ENCODE measurements at regions not wholly inside any gene's neighbourhood (a gene's known extent, or its start where the extent isn't known, plus 50 kb on each side); places are given as distances from the start of the nearest gene placed in this dataset.

GRCh38 chr11:122028036-122028435 lies 88.0 kb downstream of the BLID start:
- no peak for DNase-seq (ENCODE audit: low read depth, low spot score)
- in situ Hi-C loops (cut with HindIII; ENCODE audit: low sequenced_read_pairs) = no loop called here
- TF ChIP-seq, protein P1, sequence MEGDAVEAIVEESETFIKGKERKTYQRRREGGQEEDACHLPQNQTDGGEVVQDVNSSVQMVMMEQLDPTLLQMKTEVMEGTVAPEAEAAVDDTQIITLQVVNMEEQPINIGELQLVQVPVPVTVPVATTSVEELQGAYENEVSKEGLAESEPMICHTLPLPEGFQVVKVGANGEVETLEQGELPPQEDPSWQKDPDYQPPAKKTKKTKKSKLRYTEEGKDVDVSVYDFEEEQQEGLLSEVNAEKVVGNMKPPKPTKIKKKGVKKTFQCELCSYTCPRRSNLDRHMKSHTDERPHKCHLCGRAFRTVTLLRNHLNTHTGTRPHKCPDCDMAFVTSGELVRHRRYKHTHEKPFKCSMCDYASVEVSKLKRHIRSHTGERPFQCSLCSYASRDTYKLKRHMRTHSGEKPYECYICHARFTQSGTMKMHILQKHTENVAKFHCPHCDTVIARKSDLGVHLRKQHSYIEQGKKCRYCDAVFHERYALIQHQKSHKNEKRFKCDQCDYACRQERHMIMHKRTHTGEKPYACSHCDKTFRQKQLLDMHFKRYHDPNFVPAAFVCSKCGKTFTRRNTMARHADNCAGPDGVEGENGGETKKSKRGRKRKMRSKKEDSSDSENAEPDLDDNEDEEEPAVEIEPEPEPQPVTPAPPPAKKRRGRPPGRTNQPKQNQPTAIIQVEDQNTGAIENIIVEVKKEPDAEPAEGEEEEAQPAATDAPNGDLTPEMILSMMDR (IDR thresholded peaks at IDR 0.05; ENCODE audit: low read depth, low read length) = no peak
- no peak overlapping the region for H3K4me3 ChIP-seq (ENCODE audit: low read depth, low read length)

- TF ChIP-seq, protein P1 (IDR thresholded peaks at IDR 0.05; ENCODE audit: low read depth, low read length) = no peak
- in situ Hi-C loops (cut with HindIII; ENCODE audit: low sequenced_read_pairs) = no loop called here
- DNase-seq (ENCODE audit: low read depth, low spot score) = no peak
Measured at GRCh38 chr11:122025757-122026156, 90.3 kb downstream of the BLID start.

GRCh38 chr11:122024278-122024677 lies 91.7 kb downstream of the BLID start:
- no peak overlapping the region for H3K4me3 ChIP-seq (ENCODE audit: low read depth, low read length)
- DNase-seq (ENCODE audit: low read depth, low spot score) = no peak
- TF ChIP-seq, protein P1 (IDR thresholded peaks at IDR 0.05; ENCODE audit: low read depth, low read length) = no peak
- in situ Hi-C loops (cut with HindIII; ENCODE audit: low sequenced_read_pairs) = no loop called here

More at GRCh38 chr11:122025757-122026156, 90.3 kb downstream of the BLID start:
- H3K4me3 ChIP-seq (ENCODE audit: low read depth, low read length) = no peak overlapping the region

DNA sequence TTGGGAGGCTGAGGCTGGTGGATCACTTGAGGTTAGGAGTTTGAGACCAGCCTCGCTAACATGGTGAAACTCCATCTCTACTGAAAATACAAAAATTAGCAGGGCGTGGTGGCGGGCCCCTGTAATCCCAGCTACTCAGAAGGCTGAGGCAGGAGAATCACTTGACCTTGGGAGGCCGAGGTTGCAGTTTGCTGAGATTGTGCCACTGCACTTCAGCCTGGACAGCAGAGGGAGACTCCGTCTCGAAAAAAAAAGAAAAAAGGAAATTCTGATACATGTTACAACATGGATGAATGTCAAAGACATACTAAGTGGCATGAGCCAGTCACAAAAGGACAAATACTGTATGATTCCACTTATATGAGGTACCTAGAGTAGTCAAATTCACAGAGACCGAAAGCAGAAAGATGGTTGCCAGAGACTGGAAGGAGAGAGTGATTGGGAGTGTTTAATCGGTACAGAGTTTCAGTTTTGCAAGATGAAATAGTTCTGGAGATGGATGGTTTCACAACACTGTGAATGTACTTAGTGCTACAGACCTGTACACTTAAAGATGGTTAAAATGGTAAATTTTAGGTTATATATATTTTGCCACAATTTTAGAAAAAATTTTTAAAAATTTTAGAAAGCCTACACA lies 92.3 kb downstream of the BLID start:
- in situ Hi-C loops (cut with HindIII; ENCODE audit: low sequenced_read_pairs) = no loop called here
- H3K4me3 ChIP-seq (ENCODE audit: low read depth, low read length) = no peak overlapping the region
- TF ChIP-seq, protein P1 (IDR thresholded peaks at IDR 0.05; ENCODE audit: low read depth, low read length) = peak; percentile 10
- no peak for DNase-seq (ENCODE audit: low read depth, low spot score)

GRCh38 chr11:122022646-122023045 lies 93.4 kb downstream of the BLID start:
- DNase-seq (ENCODE audit: low read depth, low spot score) = no peak
- H3K4me3 ChIP-seq (ENCODE audit: low read depth, low read length) = no peak overlapping the region
- in situ Hi-C loops (cut with HindIII; ENCODE audit: low sequenced_read_pairs) = no loop called here
- TF ChIP-seq, protein P1 (IDR thresholded peaks at IDR 0.05; ENCODE audit: low read depth, low read length) = no peak

GRCh38 chr11:122020902-122021301 lies 95.1 kb downstream of the BLID start:
- TF ChIP-seq, protein P1 (IDR thresholded peaks at IDR 0.05; ENCODE audit: low read depth, low read length) = peak; percentile 60

More at GRCh38 chr11:122020902-122021301, 95.1 kb downstream of the BLID start:
- DNase-seq (ENCODE audit: low read depth, low spot score) = no peak
- H3K4me3 ChIP-seq (ENCODE audit: low read depth, low read length) = no peak overlapping the region
- in situ Hi-C loops (cut with HindIII; ENCODE audit: low sequenced_read_pairs) = no loop called here

All from astrocyte of the spinal cord (primary cell).